CD4-positive, alpha-beta T cell treated with Interleukin-12 subunit alpha and Interleukin-12 subunit beta, for 1 hour (primary cell): ENCODE measurements at regions not wholly inside any gene's neighbourhood (a gene's known extent, or its start where the extent isn't known, plus 50 kb on each side); places are given as distances from the start of the nearest gene placed in this dataset.
"Not testable (repeated sequence)": the region's sequence is repeated elsewhere in the genome, so short reads cannot be mapped to it uniquely, and the experiment has no call there.

Experiments
- DNase-seq: peaks from one replicate; pipeline ENCODE4 v3.0.0-alpha.2; 2020

GRCh38 chr2:192983173-192983572 lies 788.4 kb upstream of the TMEFF2 start:
- no peak for DNase-seq

- DNase-seq: no peak
These were observed 783.7 kb upstream of the TMEFF2 start for GRCh38 chr2:192978395-192978794.

- no peak for DNase-seq
These were observed 777.2 kb upstream of the TMEFF2 start for GRCh38 chr2:192971981-192972380.

- DNase-seq: no peak
These were observed 774.3 kb upstream of the TMEFF2 start for GRCh38 chr2:192969055-192969454.

- no peak for DNase-seq
These were observed 766.2 kb upstream of the TMEFF2 start for GRCh38 chr2:192960945-192961344.

GRCh38 chr2:192958615-192959014 lies 763.9 kb upstream of the TMEFF2 start:
- DNase-seq: not testable (repeated sequence)

- DNase-seq: no peak
These were observed 762.7 kb upstream of the TMEFF2 start for GRCh38 chr2:192957425-192957824.

GRCh38 chr2:192953116-192953515 lies 758.4 kb upstream of the TMEFF2 start:
- DNase-seq: no peak

GRCh38 chr2:192952245-192952644 lies 757.5 kb upstream of the TMEFF2 start:
- DNase-seq: no peak

GRCh38 chr2:192948316-192948715 lies 753.6 kb upstream of the TMEFF2 start:
- no peak for DNase-seq

GRCh38 chr2:192947352-192947751 lies 752.6 kb upstream of the TMEFF2 start:
- DNase-seq: no peak

- DNase-seq: no peak
These were observed 746.0 kb upstream of the TMEFF2 start for GRCh38 chr2:192940767-192941166.

GRCh38 chr2:192932376-192932775 lies 737.6 kb upstream of the TMEFF2 start:
- no peak for DNase-seq

- not testable (repeated sequence) for DNase-seq
These were observed 726.9 kb upstream of the TMEFF2 start for GRCh38 chr2:192921631-192922030.

GRCh38 chr2:192901446-192901845 lies 706.7 kb upstream of the TMEFF2 start:
- no peak for DNase-seq

GRCh38 chr2:192899466-192899865 lies 704.7 kb upstream of the TMEFF2 start:
- DNase-seq: no peak

GRCh38 chr2:192893976-192894375 lies 699.2 kb upstream of the TMEFF2 start:
- DNase-seq: not testable (repeated sequence)

- DNase-seq: no peak
These were observed 693.4 kb upstream of the TMEFF2 start for GRCh38 chr2:192888109-192888508.

- no peak for DNase-seq
These were observed 692.6 kb upstream of the TMEFF2 start for GRCh38 chr2:192887337-192887736.

GRCh38 chr2:192886636-192887035 lies 691.9 kb upstream of the TMEFF2 start:
- no peak for DNase-seq

GRCh38 chr2:192885569-192886160 lies 690.9 kb upstream of the TMEFF2 start:
- DNase-seq: no peak

GRCh38 chr2:192877159-192877558 lies 682.4 kb upstream of the TMEFF2 start:
- DNase-seq: no peak

GRCh38 chr2:192876698-192877097 lies 682.0 kb upstream of the TMEFF2 start:
- DNase-seq: no peak

- no peak for DNase-seq
These were observed 660.0 kb upstream of the TMEFF2 start for GRCh38 chr2:192854706-192855105.

- DNase-seq: no peak
These were observed 659.3 kb upstream of the TMEFF2 start for GRCh38 chr2:192854031-192854430.

GRCh38 chr2:192828947-192829346 lies 634.2 kb upstream of the TMEFF2 start:
- no peak for DNase-seq
